GM23248 (cell line): ENCODE measurements at regions not wholly inside any gene's neighbourhood (a gene's known extent, or its start where the extent isn't known, plus 50 kb on each side); places are given as distances from the start of the nearest gene placed in this dataset.

ENCODE experiments used
- EZH2 ChIP-seq: fragments of 200-600 bp; sonication (generic); IDR thresholded peaks from 2 replicates; pipeline ENCODE4 v1.6.1; 2018; ENCODE audit warnings: antibody characterized with exemption, mild to moderate bottlenecking; ENCODE audit not compliant: insufficient read depth, poor library complexity, severe bottlenecking
- EZH2phosphoT487 ChIP-seq: fragments of 200-600 bp; sonication (generic); IDR thresholded peaks from 2 replicates; pipeline ENCODE4 v1.6.1; 2018; ENCODE audit warnings: antibody characterized with exemption, moderate library complexity, mild to moderate bottlenecking, low read depth; ENCODE audit not compliant: insufficient read depth

- TF ChIP-seq EZH2phosphoT487, result no peak
- no peak for TF ChIP-seq EZH2
Measured at GRCh38 chr3:72470904-72471417, 377.3 kb downstream of the SHQ1 start.
